H1 (cell line): ENCODE measurements at regions not wholly inside any gene's neighbourhood (a gene's known extent, or its start where the extent isn't known, plus 50 kb on each side); places are given as distances from the start of the nearest gene placed in this dataset.

Source experiments
- CTCF ChIA-PET: fragments of 300-600 bp; sonication (Branson Sonifier 250); formaldehyde crosslinking; loops from one replicate; lab custom pipeline; 2021; ENCODE audit not compliant: partially characterized antibody; lab: Charles Lee
- POLR2A ChIA-PET: fragments of 300-600 bp; sonication (Branson Sonifier 250); formaldehyde crosslinking; loops from one replicate; lab custom pipeline; 2021; ENCODE audit warnings: inconsistent platforms; ENCODE audit not compliant: partially characterized antibody; lab: Charles Lee
- DNase-seq, 2 experiments: peaks; one replicate each; pipeline versions ENCODE4 v3.0.0 to v3.0.0-alpha.2; 2010 to 2022; ENCODE audit warnings: low spot score in 2 of 2, low read depth in 1 of 2, mixed read lengths in 1 of 2
- FAIRE-seq: peaks from 2 replicates; lab custom pipeline; 2011; peaks lifted over from hg19 to GRCh38; lab: Jason Lieb, UNC
- H2AFZ ChIP-seq: 2 replicates; pipeline ENCODE4 v1.8.1; 2012; ENCODE audit warnings: low read length, inconsistent platforms
- H2AK5ac ChIP-seq: 2 replicates; pipeline ENCODE4 v1.6.1; 2013; ENCODE audit warnings: low read depth, low read length
- H2BK120ac ChIP-seq: replicated peaks from 2 replicates; pipeline ENCODE3; 2013; ENCODE audit warnings: low read depth, low read length, inconsistent platforms
- H2BK12ac ChIP-seq: 2 replicates; pipeline ENCODE4 v1.6.1; 2013; ENCODE audit warnings: low read depth, low read length
- H2BK15ac ChIP-seq: 2 replicates; pipeline ENCODE4 v1.6.1; 2013; ENCODE audit warnings: low read length
- H2BK20ac ChIP-seq: 2 replicates; pipeline ENCODE4 v1.6.1; 2013; ENCODE audit warnings: low read length
- H2BK5ac ChIP-seq: 2 replicates; pipeline ENCODE4 v1.6.1; 2013; ENCODE audit warnings: low read depth, low read length
- H3K14ac ChIP-seq: 2 replicates; pipeline ENCODE4 v1.6.1; 2013; ENCODE audit warnings: inconsistent platforms; ENCODE audit not compliant: insufficient read length
- H3K18ac ChIP-seq: 2 replicates; pipeline ENCODE4 v1.6.1; 2013; ENCODE audit warnings: low read length; ENCODE audit errors: extremely low read depth
- H3K23ac ChIP-seq: 2 replicates; pipeline ENCODE4 v1.6.1; 2013; ENCODE audit warnings: inconsistent platforms; ENCODE audit not compliant: insufficient read length
- H3K23me2 ChIP-seq: 2 replicates; pipeline ENCODE4 v1.6.1; 2013; ENCODE audit warnings: low read depth, low read length
- H3K27ac ChIP-seq: 2 replicates; pipeline ENCODE4 v1.6.1; 2011; ENCODE audit warnings: low read depth, low read length, inconsistent platforms
- H3K27me3 ChIP-seq, 4 experiments: replicated peaks in 1 of 4; 1 replicate in 1 of 4; 2 replicates in 3 of 4; pipeline versions ENCODE4 v1.6.1 to v1.8.1; 2011 to 2013; ENCODE audit warnings: low read length in 3 of 4, mild to moderate bottlenecking in 3 of 4, inconsistent platforms in 2 of 4, mixed read lengths in 2 of 4, moderate library complexity in 1 of 4; ENCODE audit not compliant: control insufficient read depth in 3 of 4, insufficient read depth in 3 of 4; ENCODE audit errors: extremely low read depth in 1 of 4
- H3K36me3 ChIP-seq, 4 experiments: 2 replicates each; pipeline versions ENCODE4 v1.6.1 to v1.8.1; 2011 to 2013; ENCODE audit warnings: mild to moderate bottlenecking in 4 of 4, low read length in 3 of 4, moderate library complexity in 2 of 4, control low read depth in 1 of 4, inconsistent platforms in 1 of 4; ENCODE audit not compliant: insufficient read depth in 4 of 4, control insufficient read depth in 2 of 4
- H3K4ac ChIP-seq: replicated peaks from 2 replicates; pipeline ENCODE3; 2013; ENCODE audit warnings: low read length, low read depth, mixed read lengths, inconsistent platforms; ENCODE audit not compliant: insufficient read length
- H3K4me1 ChIP-seq, 4 experiments: replicated peaks in 1 of 4; 1 replicate in 1 of 4; 2 replicates in 3 of 4; pipeline versions ENCODE4 v1.6.1 to v1.8.1; 2011 to 2013; ENCODE audit warnings: low read length in 3 of 4, inconsistent platforms in 2 of 4, mixed read lengths in 1 of 4; ENCODE audit not compliant: insufficient read depth in 4 of 4, control insufficient read depth in 3 of 4
- H3K4me2 ChIP-seq, 2 experiments: 2 replicates each; pipeline versions ENCODE4 v1.6.1 to v1.8.1; 2011 to 2013; ENCODE audit warnings: low read depth in 2 of 2, low read length in 2 of 2, control low read depth in 1 of 2, inconsistent platforms in 1 of 2, mild to moderate bottlenecking in 1 of 2; ENCODE audit not compliant: insufficient read depth in 1 of 2
- H3K4me3 ChIP-seq, 4 experiments: fragments of 200-600, 300-600 bp in 1 of 4; sonication (generic), shearing (Covaris generic), sonication (Bioruptor Twin) in 1 of 4; 2 replicates each; pipeline versions ENCODE4 v1.5.1 to v1.8.1; 2011 to 2016; ENCODE audit warnings: low read length in 4 of 4, low read depth in 3 of 4, control low read depth in 2 of 4, inconsistent platforms in 2 of 4, mild to moderate bottlenecking in 2 of 4, mixed read lengths in 1 of 4, moderate library complexity in 1 of 4; ENCODE audit not compliant: insufficient read depth in 2 of 4; ENCODE audit errors: extremely low read depth in 1 of 4
- H3K56ac ChIP-seq: replicated peaks from 2 replicates; pipeline ENCODE3; 2013; ENCODE audit warnings: low read depth, mild to moderate bottlenecking, mixed read lengths, low read length, inconsistent platforms; ENCODE audit not compliant: insufficient read length
- H3K79me1 ChIP-seq: 2 replicates; pipeline ENCODE4 v1.6.1; 2013; ENCODE audit warnings: low read depth, low read length, control low read depth
- H3K79me2 ChIP-seq, 2 experiments: 2 replicates each; pipeline versions ENCODE4 v1.6.1 to v1.8.1; 2012 to 2013; ENCODE audit warnings: low read length in 2 of 2, mild to moderate bottlenecking in 2 of 2, inconsistent platforms in 1 of 2; ENCODE audit not compliant: insufficient read depth in 2 of 2, control insufficient read depth in 1 of 2
- H3K9ac ChIP-seq, 4 experiments: replicated peaks in 1 of 4; 1 replicate in 1 of 4; 2 replicates in 3 of 4; pipeline versions ENCODE4 v1.6.1 to v1.8.1; 2011 to 2013; ENCODE audit warnings: low read depth in 3 of 4, low read length in 3 of 4, control low read depth in 2 of 4, mild to moderate bottlenecking in 2 of 4, moderate library complexity in 2 of 4, inconsistent platforms in 1 of 4; ENCODE audit errors: extremely low read depth in 1 of 4
- H3K9me3 ChIP-seq, 2 experiments: 2 replicates each; pipeline versions ENCODE4 v1.6.1 to v1.8.1; 2012 to 2013; ENCODE audit warnings: mild to moderate bottlenecking in 2 of 2, moderate library complexity in 2 of 2, control low read depth in 1 of 2, inconsistent platforms in 1 of 2, low read depth in 1 of 2, low read length in 1 of 2, mixed read lengths in 1 of 2; ENCODE audit not compliant: insufficient read depth in 2 of 2
- H4K20me1 ChIP-seq, 2 experiments: replicated peaks in 1 of 2; 2 replicates each; pipeline versions ENCODE3 to v1.8.1; 2011 to 2013; ENCODE audit warnings: inconsistent platforms in 2 of 2, low read length in 2 of 2, mild to moderate bottlenecking in 1 of 2; ENCODE audit not compliant: insufficient read depth in 2 of 2, control insufficient read depth in 1 of 2
- H4K5ac ChIP-seq: 2 replicates; pipeline ENCODE4 v1.6.1; 2013; ENCODE audit warnings: low read length, low read depth, mixed read lengths, inconsistent platforms; ENCODE audit not compliant: insufficient read length
- H4K8ac ChIP-seq: 2 replicates; pipeline ENCODE4 v1.8.0; 2013; ENCODE audit warnings: mild to moderate bottlenecking, moderate library complexity, low read length, inconsistent platforms; ENCODE audit not compliant: insufficient read depth; ENCODE audit errors: extremely low read depth
- H4K91ac ChIP-seq: replicated peaks from 2 replicates; pipeline ENCODE3; 2013; ENCODE audit warnings: low read length, mixed read lengths, inconsistent platforms; ENCODE audit not compliant: insufficient read length
- CBX8 ChIP-seq: fragments of 300-800, 300-1000 bp; sonication (generic); IDR thresholded peaks from 2 replicates; pipeline ENCODE4 v1.7.1; 2016; ENCODE audit warnings: low read depth, low read length, borderline replicate concordance
- CHD1 ChIP-seq: IDR thresholded peaks from 2 replicates; pipeline ENCODE4 v1.6.1; 2012; ENCODE audit warnings: low read depth, low read length, improper control_type of control experiment
- PHF8 ChIP-seq: fragments of 200-600 bp; sonication (generic); conservative IDR thresholded peaks from 2 replicates; pipeline ENCODE4 v1.7.1; 2012; ENCODE audit warnings: low read depth, mild to moderate bottlenecking, inconsistent platforms, low read length, moderate library complexity
- RBBP5 ChIP-seq: IDR thresholded peaks from 2 replicates; pipeline ENCODE4 v1.7.1; 2012; ENCODE audit warnings: low read depth, mild to moderate bottlenecking, inconsistent platforms, low read length, moderate library complexity, borderline replicate concordance
- SP4 ChIP-seq: IDR thresholded peaks from 2 replicates; pipeline ENCODE4 v1.6.1; 2012; ENCODE audit warnings: low read length, inconsistent platforms
- ZNF274 ChIP-seq: IDR thresholded peaks from 2 replicates; pipeline ENCODE4 v1.7.0; 2012; ENCODE audit warnings: low read length, borderline replicate concordance; ENCODE audit errors: extremely low read depth
- WGBS, 2 experiments: shearing (Covaris generic) in 1 of 2; methylation state at CpG; one replicate each; pipeline versions ENCODE4 v1.1.6 to v1.1.7; 2013 to 2015; ENCODE audit warnings: low lambda C conversion rate in 2 of 2, mixed read lengths in 2 of 2, inconsistent platforms in 1 of 2, low coverage in 1 of 2, missing lambda C conversion rate in 1 of 2; ENCODE audit not compliant: insufficient replicate concordance in 2 of 2, insufficient coverage in 1 of 2, insufficient read length in 1 of 2; ENCODE audit errors: extremely low coverage in 1 of 2, missing lambda C conversion rate in 1 of 2; 5-methylcytosine and 5-hydroxymethylcytosine counted together

- DNase-seq (no peak), FAIRE-seq (no peak)
- no peaks in the 10 kb centered on the region for H3K79me2 ChIP-seq
- no peak overlapping the region for H3K23ac ChIP-seq
- H2AK5ac ChIP-seq, result no peak overlapping the region
- H2BK120ac ChIP-seq, result no peak overlapping the region
- no peaks in the 10 kb centered on the region for H3K4me1 ChIP-seq
- no peak overlapping the region for H3K4me3 ChIP-seq
- no peak overlapping the region for H4K5ac ChIP-seq
- no peaks in the 10 kb centered on the region for H3K23me2 ChIP-seq
- no peak overlapping the region for H2BK12ac ChIP-seq
- no peak overlapping the region for H3K27ac ChIP-seq
- H2BK15ac ChIP-seq, result no peak overlapping the region
- H3K9me3 ChIP-seq, result no peaks in the 10 kb centered on the region
- POLR2A ChIA-PET, result no interaction called here
- H3K79me1 ChIP-seq, result no peaks in the 10 kb centered on the region
- H4K20me1 ChIP-seq, result no peaks in the 10 kb centered on the region
- no peak overlapping the region for H3K56ac ChIP-seq
- H4K91ac ChIP-seq, result no peak overlapping the region
- H2AFZ ChIP-seq, result peak overlapping the region; percentile 34; the same call in 1 of the 2 replicates
- H3K9ac ChIP-seq, result no peak overlapping the region
- no peak overlapping the region for H3K18ac ChIP-seq
- H2BK20ac ChIP-seq, result no peak overlapping the region
- H2BK5ac ChIP-seq, result no peak overlapping the region
- H3K36me3 ChIP-seq, result no peaks in the 10 kb centered on the region
- H4K8ac ChIP-seq, result no peak overlapping the region
- CTCF ChIA-PET, result no interaction called here
- TF ChIP-seq RBBP5, result no peak
- TF ChIP-seq ZNF274, result no peak
- TF ChIP-seq CBX8, result no peak
- TF ChIP-seq SP4, result no peak
- no peak for TF ChIP-seq CHD1
- no peak for TF ChIP-seq PHF8
- WGBS, 2 experiments, result 82% methylated on average over 2 of the region's 4 CpGs; no CpG with 5 or more reads in 1 of the 2 experiments
- H3K14ac ChIP-seq, result no peak overlapping the region
- no peak overlapping the region for H3K4ac ChIP-seq
- H3K4me2 ChIP-seq, result no peak overlapping the region
- no peaks in the 10 kb centered on the region for H3K27me3 ChIP-seq
Observed at GRCh38 chr10:2658780-2659179, 408.6 kb upstream of the PFKP start.
